Spinal cord (tissue), 9 donors: ENCODE measurements at regions not wholly inside any gene's neighbourhood (a gene's known extent, or its start where the extent isn't known, plus 50 kb on each side); places are given as distances from the start of the nearest gene placed in this dataset.
A peak's percentile ranks its signal among the peaks of the same experiment; 100 is the strongest.

Source experiments
- DNase-seq, 6 donors: peaks; one replicate each; pipeline versions ENCODE4 v3.0.0 to v3.0.0-alpha.2; 2013 to 2015; ENCODE audit warnings: low spot score in 6 of 6, low read depth in 4 of 6
- H3K27ac ChIP-seq: one replicate; pipeline ENCODE4 v1.5.1; 2013; ENCODE audit warnings: low read depth, low read length, control low read depth
- H3K27me3 ChIP-seq: one replicate; pipeline ENCODE4 v1.6.1; 2013; ENCODE audit warnings: low read length; ENCODE audit not compliant: control insufficient read depth, insufficient read depth
- H3K36me3 ChIP-seq: one replicate; pipeline ENCODE4 v1.6.1; 2013; ENCODE audit warnings: low read length; ENCODE audit not compliant: control insufficient read depth, insufficient read depth
- H3K4me1 ChIP-seq: one replicate; pipeline ENCODE4 v1.6.1; 2013; ENCODE audit warnings: low read length; ENCODE audit not compliant: control insufficient read depth, insufficient read depth
- H3K4me3 ChIP-seq: one replicate; pipeline ENCODE4 v1.5.1; 2013; ENCODE audit warnings: low read depth, low read length, control low read depth
- H3K9me3 ChIP-seq: one replicate; pipeline ENCODE4 v1.6.1; 2013; ENCODE audit warnings: low read length; ENCODE audit not compliant: control insufficient read depth, insufficient read depth
- WGBS: methylation state at CpG from one replicate; pipeline ENCODE4 v1.1.5; 2013; ENCODE audit warnings: missing lambda C conversion rate; ENCODE audit not compliant: insufficient coverage; 5-methylcytosine and 5-hydroxymethylcytosine counted together
- donor health status: healthy.

DNA sequence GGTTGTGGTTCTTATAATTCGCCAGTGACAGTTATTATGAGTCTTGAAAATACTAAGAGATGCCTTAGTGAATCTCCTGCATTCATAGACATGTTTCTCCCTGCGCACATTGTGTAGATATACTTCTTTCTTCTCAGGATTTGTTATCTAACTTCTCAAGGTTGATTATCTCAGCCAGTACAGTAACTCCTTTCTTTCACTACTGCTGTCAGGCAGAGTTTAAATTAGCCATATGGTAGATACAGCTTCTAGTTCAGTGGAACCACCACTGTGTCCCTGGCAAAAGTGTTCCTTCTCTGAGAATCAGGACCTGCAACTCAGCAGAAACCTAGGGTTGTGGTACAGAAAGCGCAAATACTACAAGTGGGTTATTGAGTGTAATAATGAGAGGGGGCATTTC is 175.0 kb upstream of the SGO1 start:
- Histone ChIP-seq H3K4me1 (no peaks in the 10 kb centered on the region), H3K27me3 (no peaks in the 10 kb centered on the region), H3K4me3 (no peak overlapping the region), H3K36me3 (no peaks in the 10 kb centered on the region), H3K27ac (no peak overlapping the region), H3K9me3 (no peaks in the 10 kb centered on the region)
- no peak for DNase-seq
- WGBS: no CpG with 5 or more reads among the region's 3 CpGs

DNA sequence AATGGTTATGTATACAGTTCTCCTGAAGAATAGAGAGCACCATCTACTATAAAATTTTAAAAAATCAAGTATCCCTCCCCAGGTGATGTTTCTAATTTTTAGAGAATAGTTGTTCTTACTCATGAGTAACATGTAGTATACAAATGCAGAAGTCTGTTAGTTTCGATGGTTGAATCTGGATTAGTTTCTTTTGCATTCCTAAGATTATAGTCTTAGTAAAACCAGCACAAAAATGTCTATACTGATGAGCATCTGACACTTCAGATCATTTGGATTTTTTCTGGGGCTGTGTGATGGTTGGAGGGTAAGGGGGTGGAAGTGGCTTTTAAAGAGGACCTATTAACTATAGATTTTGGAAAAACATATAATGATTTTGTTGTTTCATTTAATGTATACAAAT is 167.3 kb upstream of the SGO1 start:
- no peaks in the 10 kb centered on the region for H3K36me3 ChIP-seq
- H3K27me3 ChIP-seq: no peaks in the 10 kb centered on the region
- no CpG with 5 or more reads among the region's 1 CpG for WGBS
- H3K9me3 ChIP-seq: no peaks in the 10 kb centered on the region
- DNase-seq: no peak
- no peaks in the 10 kb centered on the region for H3K4me1 ChIP-seq
- no peak overlapping the region for H3K27ac ChIP-seq
- no peak overlapping the region for H3K4me3 ChIP-seq

DNA sequence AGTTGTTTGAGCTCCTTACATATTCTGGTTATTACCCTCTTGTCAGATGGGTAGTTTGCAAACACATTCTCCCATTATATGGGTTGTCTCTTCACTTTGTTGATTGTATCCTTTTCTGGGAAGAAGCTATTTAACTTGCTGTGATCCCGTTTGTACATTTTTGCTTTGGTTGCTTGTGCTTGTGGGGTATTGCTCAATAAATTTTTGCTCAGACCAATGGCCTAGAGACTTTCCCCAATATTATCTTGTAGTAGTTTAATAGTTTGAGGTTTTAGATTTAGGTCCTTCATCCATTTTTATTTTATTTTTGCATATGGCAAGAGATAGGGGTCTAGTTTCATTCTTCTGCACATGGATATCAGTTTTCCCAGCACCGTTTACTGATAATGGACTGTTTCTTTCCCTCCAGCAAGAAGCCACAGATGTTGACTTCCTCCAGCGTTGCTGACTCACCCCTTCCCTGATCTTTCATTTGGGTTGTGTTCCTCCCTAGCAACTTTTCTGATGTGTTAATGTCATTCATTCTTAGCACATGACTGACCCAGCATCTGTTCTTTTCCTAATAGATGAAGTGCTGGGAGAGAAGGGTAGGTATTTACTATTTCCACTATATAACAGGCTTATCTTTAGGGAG is 166.7 kb upstream of the SGO1 start:
- no peak overlapping the region for H3K4me3 ChIP-seq
- H3K27ac ChIP-seq: no peak overlapping the region
- peak in 1 of 6 donors; percentile 73 for DNase-seq
- no peaks in the 10 kb centered on the region for H3K27me3 ChIP-seq
- 77% methylated on average over 2 of the region's 3 CpGs for WGBS
- no peaks in the 10 kb centered on the region for H3K36me3 ChIP-seq
- no peaks in the 10 kb centered on the region for H3K9me3 ChIP-seq
- no peaks in the 10 kb centered on the region for H3K4me1 ChIP-seq

DNA sequence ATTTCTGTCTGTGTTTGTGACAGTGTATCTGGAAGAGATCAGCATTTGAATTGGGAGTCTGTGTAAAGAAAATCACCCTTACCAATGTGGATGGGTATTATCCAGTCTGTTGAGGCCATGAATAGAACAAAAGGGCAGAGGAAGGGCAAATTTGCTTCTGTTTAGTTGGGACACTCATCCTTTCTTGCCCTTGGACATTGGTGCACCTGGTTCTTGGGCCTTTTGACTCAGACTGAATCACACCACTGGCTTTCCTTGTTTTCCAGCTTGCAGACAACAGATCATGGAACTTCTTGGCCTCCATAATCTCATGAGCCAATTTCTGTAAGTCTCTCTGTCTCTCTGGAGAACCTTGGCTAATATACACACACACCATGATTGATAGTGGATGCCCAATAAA is 164.4 kb upstream of the SGO1 start:
- Histone ChIP-seq H3K9me3 (no peaks in the 10 kb centered on the region), H3K4me1 (no peaks in the 10 kb centered on the region), H3K4me3 (no peak overlapping the region), H3K27ac (no peak overlapping the region), H3K36me3 (no peaks in the 10 kb centered on the region), H3K27me3 (no peaks in the 10 kb centered on the region)
- DNase-seq: no peak

DNA sequence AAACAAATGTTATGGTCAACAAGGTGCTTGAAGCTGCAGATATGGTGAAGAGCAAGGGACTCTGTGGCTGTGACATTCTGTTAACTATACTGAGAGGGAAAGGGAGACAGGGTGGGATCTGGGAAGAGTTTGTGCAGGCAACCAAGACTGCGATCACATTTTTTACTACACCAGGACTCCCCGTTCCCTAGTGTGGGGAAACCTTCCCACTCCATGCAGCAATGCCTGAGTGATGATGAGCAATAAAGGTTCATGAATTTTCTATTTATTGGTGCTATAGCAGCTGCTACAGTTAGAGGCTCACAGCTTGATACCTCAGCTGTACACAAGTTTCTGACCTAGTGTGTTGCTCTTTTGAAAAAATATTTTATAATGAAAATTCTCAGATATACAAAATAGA is 160.9 kb upstream of the SGO1 start:
- no peaks in the 10 kb centered on the region for H3K27me3 ChIP-seq
- peak in 1 of 6 donors; percentile 81 for DNase-seq
- WGBS: no CpG with 5 or more reads among the region's 2 CpGs
- no peaks in the 10 kb centered on the region for H3K4me1 ChIP-seq
- no peak overlapping the region for H3K27ac ChIP-seq
- H3K36me3 ChIP-seq: no peaks in the 10 kb centered on the region
- H3K9me3 ChIP-seq: no peaks in the 10 kb centered on the region
- H3K4me3 ChIP-seq: no peak overlapping the region

DNA sequence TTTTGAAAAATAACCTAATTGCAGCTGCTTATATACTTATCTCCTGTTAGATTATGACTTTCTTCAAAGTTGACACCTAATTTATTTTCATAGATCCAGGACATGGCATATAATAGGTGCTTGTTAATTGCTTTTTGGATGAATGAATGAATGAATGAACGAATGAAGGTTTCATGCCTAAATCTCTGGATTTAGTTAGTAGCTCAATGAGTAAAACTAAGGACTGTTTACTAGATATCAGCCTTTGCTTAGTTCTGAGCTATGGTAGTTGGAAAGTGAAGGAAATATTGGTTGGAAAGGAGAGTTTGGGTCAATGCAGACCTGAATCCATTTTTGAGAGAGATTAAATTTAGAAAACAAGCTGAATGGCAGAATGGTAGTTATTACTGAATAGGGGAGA is 160.4 kb upstream of the SGO1 start:
- Histone ChIP-seq H3K9me3 (no peaks in the 10 kb centered on the region), H3K27ac (no peak overlapping the region), H3K4me1 (no peaks in the 10 kb centered on the region), H3K27me3 (no peaks in the 10 kb centered on the region), H3K36me3 (no peaks in the 10 kb centered on the region), H3K4me3 (no peak overlapping the region)
- DNase-seq: no peak
- whole genome bisulfite sequencing: 78% methylated on average over 1 of the region's 1 CpG

DNA sequence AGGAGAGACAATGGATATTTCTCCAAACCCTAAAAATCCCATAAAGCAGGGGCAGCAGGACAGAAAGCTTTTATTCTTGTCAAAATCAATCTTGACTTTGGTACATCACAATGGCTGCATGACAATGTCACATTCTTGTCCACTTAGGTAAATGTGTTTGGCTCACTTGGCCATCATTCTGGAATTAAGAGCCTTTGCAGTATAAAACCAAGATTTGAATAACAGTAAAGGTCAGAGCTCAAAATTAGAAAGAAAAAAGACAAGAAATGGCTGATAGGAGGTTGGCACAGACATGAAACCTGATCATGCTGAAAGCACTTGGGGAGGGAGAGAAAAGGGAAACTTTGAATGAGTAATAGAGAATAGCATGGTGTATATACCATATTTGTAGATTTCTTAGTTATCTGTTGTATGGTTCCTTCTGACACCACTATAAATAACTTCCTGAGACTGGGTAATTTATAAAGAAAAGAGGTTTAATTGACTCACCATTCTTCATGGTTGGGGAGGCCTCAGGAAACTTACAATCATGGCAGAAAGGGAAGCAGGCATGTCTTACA is 158.5 kb upstream of the SGO1 start:
- Histone ChIP-seq H3K36me3 (no peaks in the 10 kb centered on the region), H3K27ac (no peak overlapping the region), H3K4me1 (no peaks in the 10 kb centered on the region), H3K4me3 (no peak overlapping the region), H3K27me3 (no peaks in the 10 kb centered on the region), H3K9me3 (no peaks in the 10 kb centered on the region)
- no peak for DNase-seq

DNA sequence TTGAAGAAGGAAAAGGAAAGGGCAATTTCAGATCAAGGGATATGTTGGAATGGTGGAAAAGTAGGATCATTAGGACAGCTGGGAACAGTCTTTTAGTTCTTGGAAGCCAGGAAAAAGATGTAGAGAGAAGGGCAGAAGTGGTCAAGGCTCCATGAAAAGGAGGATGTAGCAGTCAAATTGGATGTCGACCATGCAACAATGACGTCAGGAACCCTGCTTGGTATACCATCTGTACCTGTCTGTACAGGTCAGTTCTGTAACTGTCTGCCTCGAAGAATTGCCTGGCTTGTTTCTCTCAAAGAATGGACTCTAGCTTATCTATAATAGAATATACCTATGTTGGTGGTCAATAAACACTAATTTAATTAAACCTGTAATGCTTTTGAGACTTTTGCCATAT is 157.8 kb upstream of the SGO1 start:
- no peak for DNase-seq
- Histone ChIP-seq H3K4me1 (no peaks in the 10 kb centered on the region), H3K9me3 (no peaks in the 10 kb centered on the region), H3K27ac (no peak overlapping the region), H3K4me3 (no peak overlapping the region), H3K36me3 (no peaks in the 10 kb centered on the region), H3K27me3 (no peaks in the 10 kb centered on the region)
- WGBS: 93% methylated on average over 2 of the region's 3 CpGs

DNA sequence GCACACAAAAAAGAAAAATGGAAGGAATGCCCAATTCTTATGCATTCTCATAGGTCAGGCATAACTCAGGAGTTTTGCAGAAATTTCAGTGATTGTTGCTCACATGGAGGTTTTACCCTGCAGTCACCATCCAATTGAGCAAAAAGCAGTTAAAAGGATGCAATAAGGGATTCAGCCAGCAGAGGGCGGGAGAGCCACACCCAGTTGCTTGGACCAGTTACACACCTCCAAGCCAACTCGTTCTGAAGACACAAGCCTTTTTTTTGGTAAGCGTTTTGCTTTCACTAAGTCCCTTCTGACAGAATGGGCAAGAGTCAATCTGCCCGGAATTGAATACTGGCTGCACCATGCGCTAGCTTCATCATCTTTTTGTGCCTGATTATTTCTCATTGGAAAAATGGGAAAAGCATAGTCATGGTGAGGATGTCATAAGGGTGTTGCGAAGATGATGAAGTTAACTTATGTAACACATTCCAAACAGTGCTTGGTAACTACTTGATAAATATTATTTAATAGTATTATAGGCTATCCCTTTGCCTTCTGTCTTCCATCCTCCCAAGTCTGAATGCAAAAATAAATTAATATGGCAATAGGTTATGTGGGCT is 154.4 kb upstream of the SGO1 start:
- DNase-seq: peak; percentile 59 to 96 (median 66)
- Histone ChIP-seq H3K9me3 (no peaks in the 10 kb centered on the region), H3K4me3 (no peak overlapping the region), H3K36me3 (no peaks in the 10 kb centered on the region), H3K27ac (no peak overlapping the region), H3K4me1 (no peaks in the 10 kb centered on the region), H3K27me3 (no peaks in the 10 kb centered on the region)
- 0% methylated on average over 4 of the region's 6 CpGs for WGBS

DNA sequence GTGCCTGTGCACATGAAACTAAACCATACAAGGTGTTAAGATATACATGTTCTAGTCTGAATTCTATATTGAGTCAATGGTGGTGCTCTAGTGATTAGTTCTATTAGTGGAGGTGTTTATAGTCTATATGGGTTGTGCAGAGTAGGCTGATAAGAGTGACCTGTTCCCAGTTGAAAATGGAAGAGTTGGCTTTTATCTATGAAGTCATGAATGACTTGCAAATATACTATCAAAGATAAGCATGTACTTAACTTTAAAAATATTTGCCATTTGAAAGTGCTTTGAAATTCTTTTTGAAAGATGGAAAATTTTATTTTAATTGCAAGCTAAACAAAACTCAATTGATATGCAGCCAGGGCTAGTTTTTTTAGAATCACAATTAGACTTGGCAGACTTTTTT is 150.6 kb upstream of the SGO1 start:
- no peaks in the 10 kb centered on the region for H3K9me3 ChIP-seq
- no peak for DNase-seq
- H3K27ac ChIP-seq: no peak overlapping the region
- H3K4me1 ChIP-seq: no peaks in the 10 kb centered on the region
- H3K4me3 ChIP-seq: no peak overlapping the region
- H3K36me3 ChIP-seq: no peaks in the 10 kb centered on the region
- H3K27me3 ChIP-seq: no peaks in the 10 kb centered on the region
